Stimulated activated CD4-positive, alpha-beta T cell treated with anti-CD3 and anti-CD28 coated beads, Interleukin-12 subunit alpha, Interleukin-12 subunit beta, amount 100 ng/mL, for 4 hours (primary cell): ENCODE measurements at regions not wholly inside any gene's neighbourhood (a gene's known extent, or its start where the extent isn't known, plus 50 kb on each side); places are given as distances from the start of the nearest gene placed in this dataset.
"Not testable (repeated sequence)": the region's sequence is repeated elsewhere in the genome, so short reads cannot be mapped to it uniquely, and the experiment has no call there.

Experiments used
- DNase-seq: peaks from one replicate; pipeline ENCODE4 v3.0.0-alpha.2; 2020

- DNase-seq = no peak
Measured at GRCh38 chr5:136738829-136739228, 373.5 kb upstream of the TRPC7 start.

GRCh38 chr5:136736021-136736420 lies 370.7 kb upstream of the TRPC7 start:
- DNase-seq = no peak

- not testable (repeated sequence) for DNase-seq
Measured at GRCh38 chr5:136735611-136736010, 370.3 kb upstream of the TRPC7 start.

- no peak for DNase-seq
Measured at GRCh38 chr5:136734628-136735027, 369.3 kb upstream of the TRPC7 start.

- no peak for DNase-seq
Measured at GRCh38 chr5:136732751-136733150, 367.4 kb upstream of the TRPC7 start.

- no peak for DNase-seq
Measured at GRCh38 chr5:136731241-136731900, 366.0 kb upstream of the TRPC7 start.

GRCh38 chr5:136730426-136730825 lies 365.1 kb upstream of the TRPC7 start:
- no peak for DNase-seq

- no peak for DNase-seq
Measured at GRCh38 chr5:136729901-136730355, 364.6 kb upstream of the TRPC7 start.

- no peak for DNase-seq
Measured at GRCh38 chr5:136726506-136726905, 361.2 kb upstream of the TRPC7 start.

- no peak for DNase-seq
Measured at GRCh38 chr5:136724161-136724560, 358.8 kb upstream of the TRPC7 start.

- no peak for DNase-seq
Measured at GRCh38 chr5:136722581-136722980, 357.2 kb upstream of the TRPC7 start.

GRCh38 chr5:136722086-136722485 lies 356.7 kb upstream of the TRPC7 start:
- no peak for DNase-seq

- DNase-seq = no peak
Measured at GRCh38 chr5:136720674-136721073, 355.3 kb upstream of the TRPC7 start.

- DNase-seq = no peak
Measured at GRCh38 chr5:136717917-136718316, 352.6 kb upstream of the TRPC7 start.

GRCh38 chr5:136714286-136714685 lies 348.9 kb upstream of the TRPC7 start:
- no peak for DNase-seq

GRCh38 chr5:136712628-136713027 lies 347.3 kb upstream of the TRPC7 start:
- no peak for DNase-seq

GRCh38 chr5:136710834-136711233 lies 345.5 kb upstream of the TRPC7 start:
- DNase-seq = no peak

GRCh38 chr5:136703706-136704105 lies 338.4 kb upstream of the TRPC7 start:
- no peak for DNase-seq

GRCh38 chr5:136703036-136703435 lies 337.7 kb upstream of the TRPC7 start:
- DNase-seq = no peak

GRCh38 chr5:136701191-136701590 lies 335.8 kb upstream of the TRPC7 start:
- DNase-seq = no peak

GRCh38 chr5:136699651-136700050 lies 334.3 kb upstream of the TRPC7 start:
- DNase-seq = no peak

- no peak for DNase-seq
Measured at GRCh38 chr5:136698970-136699369, 333.6 kb upstream of the TRPC7 start.

- no peak for DNase-seq
Measured at GRCh38 chr5:136694258-136694657, 328.9 kb upstream of the TRPC7 start.

GRCh38 chr5:136689552-136689951 lies 324.2 kb upstream of the TRPC7 start:
- DNase-seq = no peak

- no peak for DNase-seq
Measured at GRCh38 chr5:136686192-136686872, 321.0 kb upstream of the TRPC7 start.
